ENCODE measurements at regions not wholly inside any gene's neighbourhood (a gene's known extent, or its start where the extent isn't known, plus 50 kb on each side); places are given as distances from the start of the nearest gene placed in this dataset.

DNA sequence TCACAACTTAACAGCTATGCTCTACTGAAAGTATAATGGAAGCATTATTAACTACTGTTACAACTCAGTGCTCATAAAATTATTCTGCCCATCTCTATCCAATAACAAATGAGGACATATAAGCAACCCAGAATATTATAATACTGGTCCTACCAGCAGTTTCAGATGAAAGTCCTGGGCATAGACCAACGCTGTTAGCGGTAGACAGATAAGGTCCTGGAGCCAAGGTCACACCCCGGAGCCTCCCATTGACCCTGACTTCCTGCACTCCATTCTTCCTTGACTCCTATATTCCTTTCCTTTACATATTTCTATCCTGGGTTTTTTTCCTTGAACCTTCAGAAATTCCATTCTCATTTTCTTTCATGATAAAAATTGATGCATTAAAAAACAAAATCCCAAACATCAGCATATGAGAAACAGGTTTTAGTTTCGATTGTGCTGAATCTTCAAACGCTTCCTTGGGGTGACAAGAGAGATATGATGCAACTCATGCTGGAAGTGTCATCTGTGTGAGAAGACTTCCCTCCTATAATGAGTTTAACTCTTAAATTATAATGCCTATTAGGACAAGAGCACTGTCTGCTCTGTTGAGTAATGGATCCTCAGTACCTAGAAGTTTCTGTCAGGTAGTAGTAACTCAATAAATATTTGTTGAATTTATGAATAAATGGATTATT lies 831.1 kb downstream of the LRRIQ3 start:
- TF ChIP-seq CTCF (IDR thresholded peaks at IDR 0.05; ENCODE audit: low read length) (no peak), EZH2 (IDR thresholded peaks at IDR 0.05; ENCODE audit: borderline replicate concordance, low read length) (no peak)

GRCh38 chr1:73359001-73359400 lies 839.0 kb downstream of the LRRIQ3 start:
- H3K4me1 ChIP-seq (ENCODE audit: insufficient read depth, low read length, severe bottlenecking): no peaks in the 10 kb centered on the region
- H3F3A ChIP-seq (ENCODE audit: insufficient read depth, low read length): no peaks in the 10 kb centered on the region
- no peak for TF ChIP-seq CTCF (IDR thresholded peaks at IDR 0.05; ENCODE audit: low read length)
- TF ChIP-seq EZH2 (IDR thresholded peaks at IDR 0.05; ENCODE audit: borderline replicate concordance, low read length): no peak
- H3K4me3 ChIP-seq (ENCODE audit: low read depth, low read length, poor library complexity, severe bottlenecking): no peak overlapping the region
- H3K36me3 ChIP-seq (ENCODE audit: insufficient read depth, low read length): no peaks in the 10 kb centered on the region
- H3K9ac ChIP-seq (ENCODE audit: low read length): no peak overlapping the region
- no peaks in the 10 kb centered on the region for H4K20me1 ChIP-seq (ENCODE audit: insufficient read depth, low read length)
- no peaks in the 10 kb centered on the region for H3K9me3 ChIP-seq (ENCODE audit: low read length)
- no peak overlapping the region for H2AFZ ChIP-seq (ENCODE audit: low read length)
- no peaks in the 10 kb centered on the region for H3K79me2 ChIP-seq (ENCODE audit: insufficient read depth, low read length)
- no peak overlapping the region for H3K4me2 ChIP-seq (ENCODE audit: low read length)
- H3K9me2 ChIP-seq (ENCODE audit: low read depth, low read length): no peaks in the 10 kb centered on the region
- H3K27ac ChIP-seq (ENCODE audit: low read depth, low read length, poor library complexity, severe bottlenecking): no peak overlapping the region
- H3K27me3 ChIP-seq (ENCODE audit: insufficient read depth, low read length): no peaks in the 10 kb centered on the region

More for the DNA sequence above, 831.1 kb downstream of the LRRIQ3 start:
- H3K4me3 ChIP-seq (ENCODE audit: low read depth, low read length, poor library complexity, severe bottlenecking): no peak overlapping the region
- H3K27ac ChIP-seq (ENCODE audit: low read depth, low read length, poor library complexity, severe bottlenecking): no peak overlapping the region
- no peaks in the 10 kb centered on the region for H3K36me3 ChIP-seq (ENCODE audit: insufficient read depth, low read length)
- no peak overlapping the region for H2AFZ ChIP-seq (ENCODE audit: low read length)
- H3K4me1 ChIP-seq (ENCODE audit: insufficient read depth, low read length, severe bottlenecking): no peaks in the 10 kb centered on the region
- no peaks in the 10 kb centered on the region for H3K9me2 ChIP-seq (ENCODE audit: low read depth, low read length)
- no peaks in the 10 kb centered on the region for H4K20me1 ChIP-seq (ENCODE audit: insufficient read depth, low read length)
- H3K27me3 ChIP-seq (ENCODE audit: insufficient read depth, low read length): no peaks in the 10 kb centered on the region
- H3F3A ChIP-seq (ENCODE audit: insufficient read depth, low read length): no peaks in the 10 kb centered on the region
- H3K4me2 ChIP-seq (ENCODE audit: low read length): no peak overlapping the region
- no peaks in the 10 kb centered on the region for H3K79me2 ChIP-seq (ENCODE audit: insufficient read depth, low read length)
- H3K9me3 ChIP-seq (ENCODE audit: low read length): no peaks in the 10 kb centered on the region
- H3K9ac ChIP-seq (ENCODE audit: low read length): no peak overlapping the region

GRCh38 chr1:73356485-73356884 lies 841.5 kb downstream of the LRRIQ3 start:
- Histone ChIP-seq H2AFZ (ENCODE audit: low read length) (no peak overlapping the region), H3K9me3 (ENCODE audit: low read length) (no peaks in the 10 kb centered on the region), H4K20me1 (ENCODE audit: insufficient read depth, low read length) (no peaks in the 10 kb centered on the region), H3K27ac (ENCODE audit: low read depth, low read length, poor library complexity, severe bottlenecking) (no peak overlapping the region), H3K27me3 (ENCODE audit: insufficient read depth, low read length) (no peaks in the 10 kb centered on the region), H3K36me3 (ENCODE audit: insufficient read depth, low read length) (no peaks in the 10 kb centered on the region), H3F3A (ENCODE audit: insufficient read depth, low read length) (no peaks in the 10 kb centered on the region), H3K9ac (ENCODE audit: low read length) (no peak overlapping the region), H3K9me2 (ENCODE audit: low read depth, low read length) (no peaks in the 10 kb centered on the region), H3K4me3 (ENCODE audit: low read depth, low read length, poor library complexity, severe bottlenecking) (no peak overlapping the region), H3K79me2 (ENCODE audit: insufficient read depth, low read length) (no peaks in the 10 kb centered on the region), H3K4me2 (ENCODE audit: low read length) (no peak overlapping the region), H3K4me1 (ENCODE audit: insufficient read depth, low read length, severe bottlenecking) (no peaks in the 10 kb centered on the region)
- TF ChIP-seq CTCF (IDR thresholded peaks at IDR 0.05; ENCODE audit: low read length) (no peak), EZH2 (IDR thresholded peaks at IDR 0.05; ENCODE audit: borderline replicate concordance, low read length) (no peak)

All from OCI-LY1 (cell line).